Smooth muscle cell (in vitro differentiated cells): ENCODE measurements at regions not wholly inside any gene's neighbourhood (a gene's known extent, or its start where the extent isn't known, plus 50 kb on each side); places are given as distances from the start of the nearest gene placed in this dataset.

ENCODE experiments used
- DNase-seq: peaks from one replicate; lab custom pipeline; 2025; ENCODE audit not compliant: unreplicated experiment; lab: John Stamatoyannopoulos, UW
- H2AFZ ChIP-seq: fragments of 200-600 bp; sonication (generic); 2 replicates; pipeline ENCODE4 v1.6.0; 2016; ENCODE audit warnings: antibody characterized with exemption, low read depth, mild to moderate bottlenecking
- H3F3A ChIP-seq: fragments of 200-600 bp; sonication (generic); 2 replicates; pipeline ENCODE4 v1.6.0; 2017; ENCODE audit warnings: antibody characterized with exemption, low read depth
- H3K27ac ChIP-seq: fragments of 200-600 bp; sonication (generic); 2 replicates; pipeline ENCODE4 v1.5.1; 2016; ENCODE audit warnings: low read depth, mild to moderate bottlenecking
- H3K27me3 ChIP-seq: fragments of 200-600 bp; sonication (generic); 2 replicates; pipeline ENCODE4 v1.6.1; 2016; ENCODE audit warnings: low read depth, mild to moderate bottlenecking
- H3K36me3 ChIP-seq: fragments of 200-600 bp; sonication (generic); 2 replicates; pipeline ENCODE4 v1.5.1; 2016; ENCODE audit warnings: low read depth
- H3K4me1 ChIP-seq: fragments of 200-600 bp; sonication (generic); 2 replicates; pipeline ENCODE4 v1.5.1; 2016; ENCODE audit warnings: low read depth
- H3K4me2 ChIP-seq: fragments of 200-600 bp; sonication (generic); 2 replicates; pipeline ENCODE4 v1.6.0; 2016; ENCODE audit warnings: mild to moderate bottlenecking
- H3K4me3 ChIP-seq: fragments of 200-600 bp; sonication (generic); 2 replicates; pipeline ENCODE4 v1.5.1; 2016; ENCODE audit warnings: mild to moderate bottlenecking
- H3K79me2 ChIP-seq: fragments of 200-600 bp; sonication (generic); 2 replicates; pipeline ENCODE4 v1.6.0; 2016; ENCODE audit warnings: low read depth, mild to moderate bottlenecking
- H3K9ac ChIP-seq: fragments of 200-600 bp; sonication (generic); 2 replicates; pipeline ENCODE4 v1.6.0; 2016; ENCODE audit warnings: low read depth
- H3K9me3 ChIP-seq: fragments of 200-600 bp; sonication (generic); replicated peaks from 2 replicates; pipeline ENCODE4 v1.5.1; 2016; ENCODE audit warnings: low read depth
- H4K20me1 ChIP-seq: fragments of 200-600 bp; sonication (generic); 2 replicates; pipeline ENCODE4 v1.6.0; 2016; ENCODE audit warnings: low read depth
- CTCF ChIP-seq: fragments of 200-600 bp; sonication (generic); IDR thresholded peaks from 2 replicates; pipeline ENCODE4 v1.5.1; 2017; ENCODE audit warnings: borderline replicate concordance, mild to moderate bottlenecking, antibody characterized with exemption; ENCODE audit not compliant: insufficient read depth, poor library complexity, severe bottlenecking
- WGBS: methylation state at CpG from one replicate; pipeline ENCODE4 v1.1.7; 2016; ENCODE audit warnings: low lambda C conversion rate; 5-methylcytosine and 5-hydroxymethylcytosine counted together

- Histone ChIP-seq H3K4me1 (peaks cover 3% of the 10 kb centered on the region), H2AFZ (no peak overlapping the region), H3F3A (peaks cover 4% of the 10 kb centered on the region), H3K9ac (no peak overlapping the region), H3K79me2 (no peaks in the 10 kb centered on the region), H3K36me3 (no peaks in the 10 kb centered on the region), H3K27ac (no peak overlapping the region), H3K4me3 (no peak overlapping the region), H3K9me3 (no peaks in the 10 kb centered on the region), H3K4me2 (no peak overlapping the region), H4K20me1 (no peaks in the 10 kb centered on the region), H3K27me3 (no peaks in the 10 kb centered on the region)
- 94% methylated on average over 9 of the region's 9 CpGs for WGBS
- no peak for TF ChIP-seq CTCF
- no peak for DNase-seq
These were observed 308.6 kb downstream of the TLE1 start for GRCh38 chr9:81380504-81381359.

- Histone ChIP-seq H3F3A (peaks cover 9% of the 10 kb centered on the region), H3K4me3 (no peak overlapping the region), H3K27ac (no peak overlapping the region), H3K9me3 (no peaks in the 10 kb centered on the region), H2AFZ (no peak overlapping the region), H3K79me2 (no peaks in the 10 kb centered on the region), H3K36me3 (no peaks in the 10 kb centered on the region), H3K4me2 (no peak overlapping the region), H4K20me1 (no peaks in the 10 kb centered on the region), H3K27me3 (no peaks in the 10 kb centered on the region), H3K4me1 (peaks cover 13% of the 10 kb centered on the region), H3K9ac (no peak overlapping the region)
- 70% methylated on average over 1 of the region's 1 CpG for WGBS
- no peak for TF ChIP-seq CTCF
- DNase-seq: no peak
These were observed 309.7 kb downstream of the TLE1 start for GRCh38 chr9:81379655-81380054.

DNA sequence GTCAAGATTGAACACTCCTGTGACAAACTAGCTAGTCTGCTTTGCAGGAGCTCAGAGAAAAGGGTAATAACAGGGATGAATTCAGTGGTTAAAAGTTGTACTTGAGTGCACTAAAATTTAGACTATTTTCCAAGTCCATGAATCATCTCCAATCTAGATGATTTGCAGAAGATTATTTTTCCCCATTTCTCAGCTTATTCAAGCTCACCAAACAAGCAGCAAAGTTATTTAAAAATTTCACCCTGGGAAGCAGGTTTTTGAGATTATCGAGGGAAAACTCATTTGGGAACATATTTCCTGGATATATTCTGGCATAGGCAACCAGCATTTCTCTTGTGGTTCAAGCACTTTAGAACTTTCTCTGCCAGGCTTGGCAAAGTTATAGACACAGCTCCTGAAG is 311.4 kb downstream of the TLE1 start:
- Histone ChIP-seq H3F3A (peaks cover 9% of the 10 kb centered on the region), H3K9ac (no peak overlapping the region), H3K36me3 (no peaks in the 10 kb centered on the region), H3K4me3 (no peak overlapping the region), H3K4me2 (no peak overlapping the region), H3K4me1 (peaks cover 16% of the 10 kb centered on the region), H2AFZ (no peak overlapping the region), H3K9me3 (no peaks in the 10 kb centered on the region), H3K27ac (no peak overlapping the region), H3K79me2 (no peaks in the 10 kb centered on the region), H4K20me1 (no peaks in the 10 kb centered on the region), H3K27me3 (no peaks in the 10 kb centered on the region)
- no peak for TF ChIP-seq CTCF
- no peak for DNase-seq
- WGBS: 78% methylated on average over 1 of the region's 1 CpG

GRCh38 chr9:81377320-81377719 is 312.0 kb downstream of the TLE1 start:
- 88% methylated on average over 2 of the region's 2 CpGs for WGBS
- no peak for DNase-seq
- H3F3A ChIP-seq: peaks cover 9% of the 10 kb centered on the region

More at GRCh38 chr9:81377320-81377719, 312.0 kb downstream of the TLE1 start:
- H2AFZ ChIP-seq: peak overlapping the region; percentile 20
- no peak overlapping the region for H3K9ac ChIP-seq
- H3K79me2 ChIP-seq: no peaks in the 10 kb centered on the region
- no peak for TF ChIP-seq CTCF
- H3K27me3 ChIP-seq: no peaks in the 10 kb centered on the region
- no peak overlapping the region for H3K4me3 ChIP-seq
- H3K27ac ChIP-seq: no peak overlapping the region
- no peak overlapping the region for H3K4me2 ChIP-seq
- H3K36me3 ChIP-seq: no peaks in the 10 kb centered on the region
- H3K9me3 ChIP-seq: no peaks in the 10 kb centered on the region
- H4K20me1 ChIP-seq: no peaks in the 10 kb centered on the region
- peaks cover 21% of the 10 kb centered on the region for H3K4me1 ChIP-seq
